Common myeloid progenitor, CD34-positive (primary cell): ENCODE measurements at regions not wholly inside any gene's neighbourhood (a gene's known extent, or its start where the extent isn't known, plus 50 kb on each side); places are given as distances from the start of the nearest gene placed in this dataset.

Experiments used
- CTCF ChIA-PET: fragments of 350-600 bp; sonication (Branson Sonifier 250); formaldehyde crosslinking; loops from one replicate; lab custom pipeline; 2021; ENCODE audit warnings: antibody characterized with exemption; lab: Charles Lee
- POLR2A ChIA-PET: fragments of 350-600 bp; sonication (Branson Sonifier 250); formaldehyde crosslinking; loops from one replicate; lab custom pipeline; 2021; ENCODE audit warnings: antibody characterized with exemption; lab: Charles Lee
- DNase-seq, 3 donors: peaks; one replicate each; pipeline versions ENCODE4 v3.0.0 to v3.0.0-alpha.2; 2013
- H3K27ac ChIP-seq, 2 experiments: 1 replicate in 1 of 2; 2 replicates in 1 of 2; pipeline ENCODE4 v1.7.0; 2013; ENCODE audit warnings: inconsistent platforms in 2 of 2, low read length in 2 of 2, mild to moderate bottlenecking in 2 of 2, low read depth in 1 of 2, moderate library complexity in 1 of 2; ENCODE audit not compliant: severe bottlenecking in 2 of 2, insufficient read depth in 1 of 2, poor library complexity in 1 of 2
- H3K27me3 ChIP-seq, 5 experiments: replicated peaks in 2 of 5; 1 replicate in 3 of 5; 2 replicates in 2 of 5; pipeline versions ENCODE4 v1.6.1 to v1.7.0; 2013; ENCODE audit warnings: low read length in 4 of 5, mild to moderate bottlenecking in 2 of 5, moderate library complexity in 2 of 5, inconsistent platforms in 1 of 5; ENCODE audit not compliant: insufficient read depth in 5 of 5, control insufficient read depth in 4 of 5
- H3K36me3 ChIP-seq, 4 experiments: 1 replicate in 2 of 4; 2 replicates in 2 of 4; pipeline versions ENCODE4 v1.6.1 to v1.7.0; 2013; ENCODE audit warnings: low read length in 3 of 4, control low read depth in 1 of 4, mild to moderate bottlenecking in 1 of 4; ENCODE audit not compliant: control insufficient read depth in 4 of 4, insufficient read depth in 4 of 4
- H3K4me1 ChIP-seq, 4 experiments: 1 replicate in 3 of 4; 2 replicates in 1 of 4; pipeline versions ENCODE4 v1.6.1 to v1.7.1; 2013; ENCODE audit warnings: low read length in 3 of 4, mild to moderate bottlenecking in 3 of 4, control low read depth in 1 of 4, inconsistent platforms in 1 of 4, moderate library complexity in 1 of 4; ENCODE audit not compliant: control insufficient read depth in 4 of 4, insufficient read depth in 4 of 4; ENCODE audit errors: control extremely low read depth in 1 of 4
- H3K4me3 ChIP-seq, 7 experiments: 1 replicate in 4 of 7; 2 replicates in 3 of 7; pipeline versions ENCODE4 v1.5.1 to v1.7.0; 2013; ENCODE audit warnings: mild to moderate bottlenecking in 7 of 7, low read length in 6 of 7, moderate library complexity in 6 of 7, inconsistent platforms in 2 of 7, low read depth in 2 of 7, control low read depth in 1 of 7; ENCODE audit not compliant: insufficient read depth in 4 of 7, control insufficient read depth in 1 of 7; ENCODE audit errors: extremely low read depth in 1 of 7
- H3K9me3 ChIP-seq, 5 experiments: 1 replicate in 4 of 5; 2 replicates in 1 of 5; pipeline versions ENCODE4 v1.6.1 to v1.7.1; 2013; ENCODE audit warnings: low read length in 4 of 5, mild to moderate bottlenecking in 2 of 5, inconsistent platforms in 1 of 5, low read depth in 1 of 5, moderate library complexity in 1 of 5; ENCODE audit not compliant: control insufficient read depth in 4 of 5, insufficient read depth in 2 of 5; ENCODE audit errors: control extremely low read depth in 1 of 5
- WGBS: methylation state at CpG from one replicate; pipeline ENCODE4 v1.1.5; 2013; ENCODE audit not compliant: insufficient coverage; 5-methylcytosine and 5-hydroxymethylcytosine counted together

DNA sequence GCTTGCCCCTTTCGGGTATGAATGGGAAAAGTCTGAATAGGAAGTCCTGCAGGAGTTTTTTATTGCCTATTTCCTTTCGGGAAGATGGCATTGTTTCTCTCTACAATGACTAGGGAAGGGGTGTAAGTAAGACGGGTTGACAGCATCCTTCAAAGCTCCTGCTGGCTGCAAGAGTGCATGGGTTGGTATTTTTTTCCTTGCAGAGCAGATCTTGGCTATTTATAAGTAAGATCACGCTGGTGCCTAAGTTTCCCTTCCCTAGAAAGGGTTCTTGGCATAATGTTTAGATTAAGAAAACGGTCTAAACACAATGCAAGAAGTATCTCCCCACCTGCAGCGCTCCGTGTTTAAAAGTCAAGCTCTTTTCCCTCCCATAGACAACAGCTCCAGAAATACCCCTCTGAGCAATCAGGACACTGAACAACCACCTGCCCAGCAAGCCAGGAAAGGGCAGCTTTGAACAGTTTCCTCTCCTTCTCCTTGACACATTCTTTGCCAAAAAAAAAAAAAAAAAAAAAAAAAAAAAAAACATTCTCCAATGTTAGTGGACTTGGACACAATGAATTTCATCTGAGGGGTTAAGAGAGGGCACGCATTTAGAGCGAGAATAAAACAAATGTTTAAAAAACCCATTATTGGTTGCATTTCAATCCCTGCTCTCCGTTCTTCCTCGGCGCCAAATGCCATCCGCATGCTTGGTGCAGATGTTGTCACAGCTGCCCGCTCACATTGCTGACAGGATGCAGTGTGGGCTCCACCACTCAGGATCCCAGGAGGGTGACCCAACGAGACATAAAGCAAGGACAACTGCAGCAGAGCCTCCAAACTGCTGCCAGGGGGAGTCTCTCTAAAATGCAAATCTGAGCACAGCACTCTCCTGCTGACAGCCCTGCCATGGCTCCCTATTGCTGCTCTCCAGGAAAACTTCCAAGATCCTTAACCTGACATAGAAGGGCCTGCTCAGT, 427.4 kb upstream of the MGMT start:
- no peaks in the 10 kb centered on the region for H3K9me3 ChIP-seq
- no peaks in the 10 kb centered on the region for H3K27me3 ChIP-seq
- H3K4me1 ChIP-seq, result peaks cover 25 to 89% (median 66%) of the 10 kb centered on the region in 4 experiments
- no peaks in the 10 kb centered on the region for H3K36me3 ChIP-seq
- no peak overlapping the region for H3K27ac ChIP-seq
- POLR2A ChIA-PET, result no interaction called here
- no peak for DNase-seq
- H3K4me3 ChIP-seq, result no peak overlapping the region
- CTCF ChIA-PET, result interaction anchor here (0.9 kb wide), 1 partner anchor 292 kb away, joined by 3 read pairs; no protein-coding TSS in a partner anchor
- 80% methylated on average over 9 of the region's 15 CpGs for WGBS

- no peaks in the 10 kb centered on the region for H3K9me3 ChIP-seq
- H3K36me3 ChIP-seq, result no peaks in the 10 kb centered on the region
- WGBS, result 100% methylated on average over 1 of the region's 1 CpG
- no peaks in the 10 kb centered on the region for H3K27me3 ChIP-seq
- H3K27ac ChIP-seq, result no peak overlapping the region
- no peak for DNase-seq
- peaks cover 23 to 82% (median 60%) of the 10 kb centered on the region in 4 experiments for H3K4me1 ChIP-seq
- CTCF ChIA-PET, result no interaction called here
- POLR2A ChIA-PET, result no interaction called here
- H3K4me3 ChIP-seq, result no peak overlapping the region
Measured at GRCh38 chr10:129040377-129040776, 426.7 kb upstream of the MGMT start.

- no peaks in the 10 kb centered on the region for H3K36me3 ChIP-seq
- H3K27ac ChIP-seq, result no peak overlapping the region
- H3K9me3 ChIP-seq, result no peaks in the 10 kb centered on the region
- no peaks in the 10 kb centered on the region for H3K27me3 ChIP-seq
- DNase-seq, result no peak
- WGBS, result over 99% methylated on average over 8 of the region's 9 CpGs
- H3K4me1 ChIP-seq, result peaks cover 14 to 67% (median 46%) of the 10 kb centered on the region in 4 experiments
- H3K4me3 ChIP-seq, result peak overlapping the region in 2 of 7 experiments; percentile 60 to 65
- ChIA-PET POLR2A (interaction anchor here (0.6 kb wide), 1 partner anchor 836 kb away, joined by 3 read pairs; no protein-coding TSS in a partner anchor), CTCF (interaction anchor here (1.0 to 2.1 kb wide), 3 partner anchors 7 to 148 kb away, joined by 3 to 8 read pairs (median 4); no protein-coding TSS in a partner anchor)
Measured at GRCh38 chr10:129041916-129042315, 425.1 kb upstream of the MGMT start.

DNA sequence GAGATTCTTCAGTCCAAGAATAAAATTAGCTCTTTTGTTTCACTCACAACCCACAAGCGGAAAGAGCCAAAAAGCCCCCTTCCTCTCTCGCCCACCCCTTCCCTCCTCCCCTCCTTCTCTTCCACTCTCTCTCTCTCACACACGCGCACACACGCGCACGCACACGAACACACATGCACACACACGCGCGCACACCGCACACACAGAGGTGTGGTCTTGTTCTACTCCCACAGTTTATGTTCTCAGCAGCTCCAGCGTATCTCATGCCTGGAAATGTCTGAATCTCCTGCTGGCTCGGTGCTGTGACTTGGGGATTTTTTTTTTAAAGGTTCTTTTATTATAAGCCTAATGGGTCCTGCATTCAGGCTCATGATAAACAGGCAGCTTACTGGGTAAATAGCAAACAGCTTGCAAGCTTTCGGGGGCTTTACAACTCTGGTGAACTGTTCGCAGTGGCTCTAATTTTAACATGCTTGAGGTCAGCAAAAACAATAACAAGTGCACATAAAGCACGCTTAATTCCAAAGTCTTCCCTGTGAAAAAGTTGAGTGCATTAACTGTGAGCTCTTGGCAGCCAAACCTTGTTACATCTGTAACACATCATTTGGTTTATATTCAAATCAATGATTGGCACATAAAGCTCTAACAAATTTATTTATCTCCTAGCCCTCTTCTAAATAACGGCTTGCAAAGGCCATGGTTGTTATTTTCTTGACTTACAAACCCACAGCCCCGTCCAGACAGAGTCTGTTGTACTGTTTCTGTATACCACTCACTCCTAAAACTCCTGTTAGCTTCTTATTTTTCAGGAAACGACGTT, 424.1 kb upstream of the MGMT start:
- Histone ChIP-seq H3K27me3 (no peaks in the 10 kb centered on the region), H3K4me3 (peak overlapping the region in 6 of 7 experiments; percentile 15 to 65 (median 42)), H3K27ac (peak overlapping the region in 1 of 2 experiments; percentile 20), H3K36me3 (no peaks in the 10 kb centered on the region), H3K9me3 (no peaks in the 10 kb centered on the region), H3K4me1 (peaks cover 11 to 57% (median 37%) of the 10 kb centered on the region in 4 experiments)
- POLR2A ChIA-PET, result interaction anchor here (0.8 kb wide), 1 partner anchor 9 kb away, joined by 3 read pairs; no protein-coding TSS in a partner anchor
- DNase-seq, result peak; percentile 61 to 89 (median 83)
- CTCF ChIA-PET, result interaction anchor here (0.6 to 2.1 kb wide), 8 partner anchors 8 to 928 kb away, joined by 3 to 8 read pairs (median 3); no protein-coding TSS in a partner anchor
- WGBS, result 6% methylated on average over 14 of the region's 21 CpGs

DNA sequence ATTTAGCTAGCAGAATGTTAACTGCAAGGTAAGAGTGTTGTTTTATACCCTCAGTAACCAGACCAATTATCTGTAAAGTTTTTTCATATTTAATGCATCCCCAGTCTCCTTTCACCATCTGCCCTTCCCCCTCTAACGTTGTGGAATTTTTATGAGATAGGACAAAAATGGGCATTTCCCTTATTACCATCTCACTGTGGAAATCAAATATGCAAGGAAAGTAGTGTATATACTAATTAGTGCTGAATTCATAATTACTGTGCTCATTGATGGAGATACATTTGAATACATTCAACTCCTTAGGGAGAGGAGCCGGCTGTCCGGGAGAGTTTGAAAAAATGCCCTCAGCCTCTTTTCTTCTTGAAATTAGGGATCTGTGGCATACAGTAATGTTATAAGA, 423.4 kb upstream of the MGMT start:
- Histone ChIP-seq H3K36me3 (no peaks in the 10 kb centered on the region), H3K4me1 (peaks cover 11 to 50% (median 35%) of the 10 kb centered on the region in 4 experiments), H3K9me3 (no peaks in the 10 kb centered on the region), H3K27me3 (no peaks in the 10 kb centered on the region), H3K4me3 (no peak overlapping the region), H3K27ac (no peak overlapping the region)
- ChIA-PET POLR2A (interaction anchor here (0.8 kb wide), 1 partner anchor 9 kb away, joined by 3 read pairs; no protein-coding TSS in a partner anchor), CTCF (interaction anchor here (0.6 to 1.6 kb wide), 7 partner anchors 8 to 927 kb away, joined by 3 to 4 read pairs (median 3); no protein-coding TSS in a partner anchor)
- no CpG with 5 or more reads among the region's 3 CpGs for WGBS
- no peak for DNase-seq

DNA sequence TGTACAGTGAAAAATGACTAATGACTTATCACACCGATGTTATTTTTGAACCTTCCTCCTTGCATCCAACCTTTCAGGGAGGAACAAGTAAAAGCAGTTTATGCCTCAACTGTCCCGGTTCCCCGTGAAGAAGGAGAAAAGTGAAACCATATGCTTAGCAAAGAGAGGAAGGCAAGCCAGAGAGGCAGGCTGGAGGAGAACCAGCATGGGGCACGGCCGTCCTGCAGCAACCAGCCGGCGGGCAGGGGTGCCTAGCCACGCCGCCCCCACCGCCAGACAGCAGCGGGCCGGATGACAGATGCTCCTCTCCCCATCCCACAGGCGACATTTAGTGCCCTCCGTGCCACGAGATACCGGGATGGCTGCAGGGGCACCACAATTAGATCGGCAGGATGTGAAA, 421.4 kb upstream of the MGMT start:
- ChIA-PET CTCF (no interaction called here), POLR2A (no interaction called here)
- 97% methylated on average over 15 of the region's 17 CpGs for WGBS
- Histone ChIP-seq H3K9me3 (no peaks in the 10 kb centered on the region), H3K27ac (no peak overlapping the region), H3K4me3 (no peak overlapping the region), H3K36me3 (no peaks in the 10 kb centered on the region), H3K4me1 (peaks cover 11 to 32% (median 23%) of the 10 kb centered on the region in 4 experiments), H3K27me3 (peaks cover 0 to 2% (median 0%) of the 10 kb centered on the region in 5 experiments)
- DNase-seq, result no peak
